Naive thymus-derived CD4-positive, alpha-beta T cell (primary cell): ENCODE measurements at regions not wholly inside any gene's neighbourhood (a gene's known extent, or its start where the extent isn't known, plus 50 kb on each side); places are given as distances from the start of the nearest gene placed in this dataset.
"Not testable (repeated sequence)": the region's sequence is repeated elsewhere in the genome, so short reads cannot be mapped to it uniquely, and the experiment has no call there.

Source experiments
- ATAC-seq: fragments of 150-1000 bp; cut with Tn5 transposase; 2 replicates; pipeline ENCODE4 v1.10.0; 2021; ENCODE audit warnings: mild to moderate bottlenecking, moderate library complexity
- CTCF ChIA-PET: fragments of 350-600 bp; sonication (Branson Sonifier 250); formaldehyde crosslinking; loops from one replicate; lab custom pipeline; 2021; ENCODE audit warnings: antibody characterized with exemption; lab: Charles Lee
- POLR2A ChIA-PET: fragments of 350-600 bp; sonication (Branson Sonifier 250); formaldehyde crosslinking; loops from one replicate; lab custom pipeline; 2021; ENCODE audit warnings: antibody characterized with exemption, inconsistent platforms; lab: Charles Lee
- DNase-seq, 9 donors: peaks; one replicate each; pipeline versions ENCODE4 v3.0.0 to v3.0.0-alpha.2; 2020 to 2022; ENCODE audit warnings: mixed read lengths in 1 of 9
- H3K27ac ChIP-seq: one replicate; pipeline ENCODE4 v1.7.0; 2013; ENCODE audit warnings: mild to moderate bottlenecking, low read depth, low read length, moderate library complexity
- H3K27me3 ChIP-seq, 2 donors: one replicate each; pipeline ENCODE4 v1.7.0; 2013; ENCODE audit warnings: low read length in 2 of 2, mild to moderate bottlenecking in 2 of 2, moderate library complexity in 2 of 2; ENCODE audit not compliant: control insufficient read depth in 2 of 2, insufficient read depth in 2 of 2
- H3K36me3 ChIP-seq, 3 experiments: 1 replicate in 2 of 3; 2 replicates in 1 of 3; pipeline ENCODE4 v1.7.0; 2013; ENCODE audit warnings: low read length in 3 of 3, mild to moderate bottlenecking in 3 of 3, moderate library complexity in 1 of 3; ENCODE audit not compliant: insufficient read depth in 3 of 3, control insufficient read depth in 2 of 3
- H3K4me1 ChIP-seq, 2 donors: one replicate each; pipeline ENCODE4 v1.7.0; 2013; ENCODE audit warnings: low read length in 2 of 2, mild to moderate bottlenecking in 2 of 2, moderate library complexity in 1 of 2; ENCODE audit not compliant: control insufficient read depth in 2 of 2, insufficient read depth in 2 of 2
- H3K4me3 ChIP-seq: 2 replicates; pipeline ENCODE4 v1.7.0; 2013; ENCODE audit warnings: mild to moderate bottlenecking, low read length
- H3K9me3 ChIP-seq, 3 experiments: 1 replicate in 2 of 3; 2 replicates in 1 of 3; pipeline ENCODE4 v1.7.0; 2013; ENCODE audit warnings: low read length in 3 of 3; ENCODE audit not compliant: control insufficient read depth in 2 of 3
- H3K27ac Mint-ChIP-seq, 9 donors: one replicate each; pipeline ENCODE4 v1.8.0; 2020 to 2022; ENCODE audit warnings: mixed read lengths in 9 of 9, mild to moderate bottlenecking in 8 of 9, moderate library complexity in 5 of 9, inconsistent platforms in 2 of 9
- H3K27me3 Mint-ChIP-seq, 5 donors: one replicate each; pipeline ENCODE4 v1.8.0; 2021 to 2022; ENCODE audit warnings: mixed read lengths in 5 of 5, mild to moderate bottlenecking in 1 of 5
- H3K36me3 Mint-ChIP-seq, 5 donors: one replicate each; pipeline ENCODE4 v1.8.0; 2020 to 2022; ENCODE audit warnings: mixed read lengths in 5 of 5, mild to moderate bottlenecking in 3 of 5, inconsistent platforms in 1 of 5
- H3K4me1 Mint-ChIP-seq, 7 donors: one replicate each; pipeline ENCODE4 v1.8.0; 2020 to 2022; ENCODE audit warnings: mixed read lengths in 7 of 7, mild to moderate bottlenecking in 3 of 7, inconsistent platforms in 1 of 7
- H3K4me3 Mint-ChIP-seq, 10 donors: one replicate each; pipeline ENCODE4 v1.8.0; 2020 to 2022; ENCODE audit warnings: mild to moderate bottlenecking in 10 of 10, mixed read lengths in 10 of 10, moderate library complexity in 6 of 10, inconsistent platforms in 2 of 10
- H3K9me3 Mint-ChIP-seq, 11 donors: one replicate each; pipeline ENCODE4 v1.8.0; 2020 to 2022; ENCODE audit warnings: mixed read lengths in 11 of 11, mild to moderate bottlenecking in 4 of 11, inconsistent platforms in 1 of 11, moderate library complexity in 1 of 11
- intact Hi-C, 2 donors: fragments of 100-400 bp; cut with micrococcal nuclease; formaldehyde crosslinking; loops; one replicate each; pipeline ENCODE4 v1.15.1; 2023

- no peak overlapping the region for H3K27ac Mint-ChIP-seq
Measured at GRCh38 chr13:86309881-86310280, 510.7 kb upstream of the SLITRK6 start.

GRCh38 chr13:86313421-86313820 lies 514.2 kb upstream of the SLITRK6 start:
- H3K36me3 Mint-ChIP-seq: no peaks in the 10 kb centered on the region
- no peaks in the 10 kb centered on the region for H3K27me3 Mint-ChIP-seq
- ChIA-PET POLR2A (no interaction called here), CTCF (no interaction called here)
- no peak for ATAC-seq
- Histone ChIP-seq H3K4me3 (no peak overlapping the region), H3K36me3 (no peaks in the 10 kb centered on the region), H3K4me1 (no peaks in the 10 kb centered on the region), H3K27me3 (no peaks in the 10 kb centered on the region), H3K9me3 (no peaks in the 10 kb centered on the region), H3K27ac (no peak overlapping the region)
- no peaks in the 10 kb centered on the region for H3K4me1 Mint-ChIP-seq
- intact Hi-C loops: no loop called here
- H3K9me3 Mint-ChIP-seq: peaks cover 0 to 16% (median 5%) of the 10 kb centered on the region in 11 donors
- no peak for DNase-seq
- no peak overlapping the region for H3K4me3 Mint-ChIP-seq
- no peak overlapping the region for H3K27ac Mint-ChIP-seq

More at GRCh38 chr13:86309881-86310280, 510.7 kb upstream of the SLITRK6 start:
- no peaks in the 10 kb centered on the region for H3K4me1 Mint-ChIP-seq
- H3K36me3 Mint-ChIP-seq: no peaks in the 10 kb centered on the region
- POLR2A ChIA-PET: no interaction called here
- no peak for ATAC-seq
- H3K9me3 Mint-ChIP-seq: peaks cover 0 to 6% (median 3%) of the 10 kb centered on the region in 11 donors
- H3K27ac ChIP-seq: no peak overlapping the region
- H3K36me3 ChIP-seq: no peaks in the 10 kb centered on the region
- no peaks in the 10 kb centered on the region for H3K4me1 ChIP-seq
- CTCF ChIA-PET: no interaction called here
- H3K9me3 ChIP-seq: no peaks in the 10 kb centered on the region
- H3K4me3 Mint-ChIP-seq: no peak overlapping the region
- H3K4me3 ChIP-seq: no peak overlapping the region
- intact Hi-C loops: no loop called here
- H3K27me3 Mint-ChIP-seq: no peaks in the 10 kb centered on the region
- H3K27me3 ChIP-seq: no peaks in the 10 kb centered on the region
- no peak for DNase-seq

- DNase-seq (no peak), ATAC-seq (no peak)
- intact Hi-C loops: no loop called here
- no peaks in the 10 kb centered on the region for H3K4me1 ChIP-seq
- ChIA-PET CTCF (no interaction called here), POLR2A (no interaction called here)
- H3K27me3 ChIP-seq: no peaks in the 10 kb centered on the region
- Mint-ChIP-seq H3K27ac (no peak overlapping the region), H3K36me3 (no peaks in the 10 kb centered on the region), H3K4me1 (no peaks in the 10 kb centered on the region), H3K9me3 (peaks cover 0 to 16% (median 5%) of the 10 kb centered on the region in 11 donors), H3K4me3 (no peak overlapping the region), H3K27me3 (no peaks in the 10 kb centered on the region)
- H3K27ac ChIP-seq: no peak overlapping the region
- no peaks in the 10 kb centered on the region for H3K36me3 ChIP-seq
- H3K4me3 ChIP-seq: no peak overlapping the region
- no peaks in the 10 kb centered on the region for H3K9me3 ChIP-seq
Measured at GRCh38 chr13:86318450-86318849, 519.2 kb upstream of the SLITRK6 start.

DNA sequence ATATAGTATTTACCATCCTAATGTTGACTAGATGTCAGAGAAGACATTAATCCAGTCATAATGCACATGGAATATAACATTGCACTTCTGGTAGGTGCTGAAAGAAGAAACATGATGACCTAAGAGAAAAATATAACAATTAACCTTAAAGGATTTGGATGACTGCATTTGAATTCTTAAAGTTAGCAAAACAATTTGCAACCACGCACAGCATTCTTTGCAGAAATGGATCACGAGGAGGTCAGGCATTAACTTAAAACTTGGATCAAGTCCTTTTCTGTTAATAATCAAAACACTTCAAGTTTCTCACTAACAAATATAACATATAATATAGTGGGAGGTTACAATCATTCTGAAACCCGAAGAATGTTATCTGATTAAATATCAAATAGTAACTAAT lies 525.0 kb upstream of the SLITRK6 start:
- Mint-ChIP-seq H3K27me3 (no peaks in the 10 kb centered on the region), H3K27ac (no peak overlapping the region), H3K9me3 (peaks cover 2 to 15% (median 4%) of the 10 kb centered on the region in 11 donors), H3K4me3 (no peak overlapping the region), H3K36me3 (peaks cover 0 to 3% (median 0%) of the 10 kb centered on the region in 5 donors), H3K4me1 (no peaks in the 10 kb centered on the region)
- Histone ChIP-seq H3K27ac (no peak overlapping the region), H3K4me3 (no peak overlapping the region), H3K4me1 (no peaks in the 10 kb centered on the region), H3K9me3 (no peaks in the 10 kb centered on the region), H3K36me3 (no peaks in the 10 kb centered on the region), H3K27me3 (no peaks in the 10 kb centered on the region)
- POLR2A ChIA-PET: no interaction called here
- CTCF ChIA-PET: no interaction called here
- ATAC-seq: no peak
- intact Hi-C loops: no loop called here
- DNase-seq: no peak

GRCh38 chr13:86355301-86355700 lies 556.1 kb upstream of the SLITRK6 start:
- ChIA-PET POLR2A (no interaction called here), CTCF (no interaction called here)
- no peaks in the 10 kb centered on the region for H3K27me3 Mint-ChIP-seq
- Histone ChIP-seq H3K27ac (no peak overlapping the region), H3K36me3 (no peaks in the 10 kb centered on the region), H3K27me3 (no peaks in the 10 kb centered on the region), H3K9me3 (no peaks in the 10 kb centered on the region), H3K4me1 (no peaks in the 10 kb centered on the region), H3K4me3 (no peak overlapping the region)
- no peak for DNase-seq
- H3K9me3 Mint-ChIP-seq: peaks cover 0 to 30% (median 8%) of the 10 kb centered on the region in 11 donors
- H3K27ac Mint-ChIP-seq: no peak overlapping the region
- no peak for ATAC-seq
- intact Hi-C loops: no loop called here
- no peak overlapping the region for H3K4me3 Mint-ChIP-seq
- H3K36me3 Mint-ChIP-seq: no peaks in the 10 kb centered on the region
- no peaks in the 10 kb centered on the region for H3K4me1 Mint-ChIP-seq

DNA sequence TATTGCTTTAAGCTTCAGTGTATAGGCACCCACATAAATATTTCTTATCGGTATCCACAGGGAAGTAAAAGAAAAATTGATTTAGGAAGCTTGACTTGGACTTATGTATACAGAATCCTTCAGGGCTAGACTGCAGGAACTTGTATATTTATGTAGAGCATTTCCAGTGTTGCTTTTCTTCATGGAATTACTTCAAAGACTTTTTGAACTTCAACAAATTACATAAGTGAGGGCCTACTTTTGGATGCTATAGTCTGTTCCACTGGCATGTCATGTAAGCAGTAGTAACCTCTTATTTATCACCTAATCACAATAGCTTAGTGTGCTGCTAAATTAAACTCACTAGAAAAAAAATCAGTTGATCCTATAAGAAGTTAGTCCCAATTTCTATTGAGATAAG lies 557.9 kb upstream of the SLITRK6 start:
- no peak overlapping the region for H3K4me3 Mint-ChIP-seq
- ChIA-PET CTCF (no interaction called here), POLR2A (no interaction called here)
- no peaks in the 10 kb centered on the region for H3K4me1 Mint-ChIP-seq
- no peak overlapping the region for H3K27ac ChIP-seq
- H3K9me3 Mint-ChIP-seq: peaks cover 0 to 42% (median 8%) of the 10 kb centered on the region in 11 donors
- peaks cover 0 to 4% (median 0%) of the 10 kb centered on the region in 5 donors for H3K36me3 Mint-ChIP-seq
- no peaks in the 10 kb centered on the region for H3K36me3 ChIP-seq
- ATAC-seq (no peak), DNase-seq (no peak)
- no peak overlapping the region for H3K27ac Mint-ChIP-seq
- no peaks in the 10 kb centered on the region for H3K9me3 ChIP-seq
- intact Hi-C loops: no loop called here
- H3K4me1 ChIP-seq: no peaks in the 10 kb centered on the region
- H3K4me3 ChIP-seq: no peak overlapping the region
- H3K27me3 Mint-ChIP-seq: no peaks in the 10 kb centered on the region
- H3K27me3 ChIP-seq: no peaks in the 10 kb centered on the region

GRCh38 chr13:86363749-86364148 lies 564.5 kb upstream of the SLITRK6 start:
- H3K4me3 ChIP-seq, H3K4me1 Mint-ChIP-seq, H3K27ac Mint-ChIP-seq, ATAC-seq, H3K4me3 Mint-ChIP-seq, DNase-seq, intact Hi-C loops, H3K4me1 ChIP-seq, CTCF ChIA-PET, H3K27ac ChIP-seq, H3K36me3 ChIP-seq, H3K27me3 Mint-ChIP-seq, H3K27me3 ChIP-seq, H3K9me3 ChIP-seq, POLR2A ChIA-PET: not testable (repeated sequence)
- peaks cover 0 to 11% (median 0%) of the 10 kb centered on the region in 5 donors for H3K36me3 Mint-ChIP-seq
- H3K9me3 Mint-ChIP-seq: peaks cover 0 to 27% (median 12%) of the 10 kb centered on the region in 11 donors
